ENCODE measurements at regions not wholly inside any gene's neighbourhood (a gene's known extent, or its start where the extent isn't known, plus 50 kb on each side); places are given as distances from the start of the nearest gene placed in this dataset.
A peak's percentile ranks its signal among the peaks of the same experiment; 100 is the strongest.

DNA sequence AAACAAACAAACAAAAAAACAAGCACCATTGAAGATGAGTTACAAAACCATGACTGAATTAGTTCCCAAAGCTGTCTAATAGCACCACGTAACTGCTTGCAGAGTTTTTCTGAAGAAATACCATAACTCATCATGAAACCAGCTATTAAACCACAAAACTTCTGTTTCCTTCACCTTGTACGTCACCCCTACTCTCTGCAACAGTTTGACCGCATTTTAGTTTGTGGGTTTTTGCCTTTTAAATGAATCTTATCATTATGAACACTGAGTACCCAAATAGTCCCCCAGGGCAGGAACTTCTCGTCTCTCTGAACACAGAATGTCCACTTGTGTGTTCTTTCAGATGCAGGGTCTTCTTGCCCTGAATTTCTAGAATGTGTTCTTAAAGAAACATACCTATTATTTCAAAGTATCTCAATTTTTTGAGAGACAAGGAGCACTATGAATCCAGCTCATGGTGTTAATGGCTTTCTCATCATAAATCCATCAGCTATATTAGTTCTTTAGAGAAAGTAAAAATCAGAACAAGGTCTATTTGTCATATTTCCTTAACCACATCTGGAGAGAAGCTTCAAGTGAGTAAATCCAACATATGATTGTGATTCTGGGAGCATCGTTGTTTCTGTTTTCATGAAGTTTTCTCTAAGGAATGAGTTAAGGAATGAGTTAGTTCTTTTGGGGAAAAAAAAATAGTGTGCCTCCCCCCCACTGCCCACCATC is 210.6 kb downstream of the AUH start:
- POLR2A ChIA-PET (ENCODE audit: partially characterized antibody), result interaction anchor here (0.6 to 2.0 kb wide), 7 partner anchors 14 to 51 kb away, joined by 3 to 7 read pairs (median 3); no protein-coding TSS in a partner anchor
- H3K9me3 ChIP-seq (ENCODE audit: control insufficient read depth in 1 of 2, low read length in 2 of 2), result no peaks in the 10 kb centered on the region
- no peaks in the 10 kb centered on the region for H3K27me3 ChIP-seq (ENCODE audit: insufficient read depth, low read length)
- H3K4me1 Mint-ChIP-seq, result peaks cover 29 to 46% (median 37%) of the 10 kb centered on the region in 4 donors
- no peak overlapping the region for H3K27ac ChIP-seq (ENCODE audit: low read depth, low read length)
- H3K4me1 ChIP-seq (ENCODE audit: insufficient read depth, low read length), result peaks cover 23% of the 10 kb centered on the region
- H3K27ac Mint-ChIP-seq, result peak overlapping the region; percentile 37 to 87 (median 67)
- intact Hi-C loops (cut with micrococcal nuclease), result loop anchor here (1.0 to 2.0 kb wide), 2 partner anchors 42 to 50 kb away; no protein-coding TSS in a partner anchor
- H3K4me3 Mint-ChIP-seq, result peak overlapping the region in 7 of 8 donors; percentile 18 to 74 (median 62)
- peak; percentile 70 to 83 (median 78) for DNase-seq
- H3K4me3 ChIP-seq (ENCODE audit: low read length in 2 of 2), result peak overlapping the region in 1 of 2 donors; percentile 18
- H3K36me3 Mint-ChIP-seq, result peaks cover 0 to 5% of the 10 kb centered on the region in 2 donors
- CTCF ChIA-PET (ENCODE audit: partially characterized antibody), result interaction anchor here (0.8 to 2.6 kb wide), 3 partner anchors 11 to 51 kb away, joined by 3 to 6 read pairs (median 4); no protein-coding TSS in a partner anchor
- H3K9me3 Mint-ChIP-seq, result peaks cover 0 to 8% (median 0%) of the 10 kb centered on the region in 8 donors
- H3K36me3 ChIP-seq (ENCODE audit: insufficient read depth, low read length), result no peaks in the 10 kb centered on the region
- H3K27me3 Mint-ChIP-seq, result no peaks in the 10 kb centered on the region

DNA sequence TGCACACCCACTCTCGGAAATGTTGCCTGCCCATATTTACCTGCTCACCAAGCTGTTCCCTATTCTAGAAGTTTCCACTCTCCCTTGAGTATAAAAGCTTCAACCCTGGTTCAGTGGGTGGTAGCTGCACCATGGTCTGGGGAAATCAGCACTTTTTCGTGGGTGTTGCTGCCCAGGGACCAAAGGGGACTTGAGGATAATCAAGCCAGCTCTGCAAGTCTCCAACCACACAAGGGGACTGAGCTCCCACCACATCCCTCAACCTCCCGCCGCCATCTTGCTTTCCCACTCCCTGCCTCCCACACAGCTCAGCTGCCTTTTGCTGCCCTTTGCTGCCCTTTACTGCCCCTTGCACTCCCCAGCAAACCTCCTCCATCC is 210.0 kb downstream of the AUH start:
- no peaks in the 10 kb centered on the region for H3K27me3 Mint-ChIP-seq
- H3K27ac ChIP-seq (ENCODE audit: low read depth, low read length), result no peak overlapping the region
- H3K4me3 Mint-ChIP-seq, result peak overlapping the region in 6 of 8 donors; percentile 5 to 71 (median 46)
- peaks cover 0 to 5% of the 10 kb centered on the region in 2 donors for H3K36me3 Mint-ChIP-seq
- H3K27ac Mint-ChIP-seq, result peak overlapping the region in 4 of 7 donors; percentile 14 to 80 (median 59)
- no peak overlapping the region for H3K4me3 ChIP-seq (ENCODE audit: low read length in 2 of 2)
- H3K36me3 ChIP-seq (ENCODE audit: insufficient read depth, low read length), result no peaks in the 10 kb centered on the region
- ChIA-PET POLR2A (ENCODE audit: partially characterized antibody) (interaction anchor here (1.0 to 2.0 kb wide), 4 partner anchors 21 to 51 kb away, joined by 3 to 7 read pairs (median 5); no protein-coding TSS in a partner anchor), CTCF (ENCODE audit: partially characterized antibody) (interaction anchor here (0.8 to 2.6 kb wide), 3 partner anchors 12 to 51 kb away, joined by 3 to 6 read pairs (median 4); no protein-coding TSS in a partner anchor)
- H3K9me3 Mint-ChIP-seq, result peaks cover 0 to 8% (median 0%) of the 10 kb centered on the region in 8 donors
- no peak for DNase-seq
- H3K4me1 Mint-ChIP-seq, result peaks cover 29 to 46% (median 37%) of the 10 kb centered on the region in 4 donors
- intact Hi-C loops (cut with micrococcal nuclease), result loop anchor here (1.0 to 2.0 kb wide), 2 partner anchors 42 to 51 kb away; no protein-coding TSS in a partner anchor
- H3K27me3 ChIP-seq (ENCODE audit: insufficient read depth, low read length), result no peaks in the 10 kb centered on the region
- H3K4me1 ChIP-seq (ENCODE audit: insufficient read depth, low read length), result peaks cover 23% of the 10 kb centered on the region
- no peaks in the 10 kb centered on the region for H3K9me3 ChIP-seq (ENCODE audit: control insufficient read depth in 1 of 2, low read length in 2 of 2)

DNA sequence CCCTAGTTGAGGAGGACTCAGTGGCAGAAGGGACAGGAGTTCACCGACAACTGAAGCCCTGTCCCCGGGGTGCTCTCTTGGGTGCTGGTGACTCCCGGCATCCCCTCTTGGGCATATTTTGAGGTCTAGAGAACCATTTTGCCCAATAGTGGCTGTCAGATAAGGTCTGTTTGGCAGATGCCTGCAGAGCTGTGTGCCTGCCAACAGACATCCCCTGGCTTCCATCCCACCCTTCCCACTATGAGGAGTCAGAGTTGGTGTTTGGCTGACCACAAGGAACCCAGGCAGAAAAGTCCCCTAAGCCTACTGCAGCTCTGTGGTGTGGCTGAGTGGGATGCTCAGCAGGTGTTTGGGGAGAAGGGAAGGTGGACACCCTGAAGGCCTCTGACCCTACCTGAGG is 207.0 kb downstream of the AUH start:
- peaks cover 21 to 31% (median 26%) of the 10 kb centered on the region in 4 donors for H3K4me1 Mint-ChIP-seq

DNA sequence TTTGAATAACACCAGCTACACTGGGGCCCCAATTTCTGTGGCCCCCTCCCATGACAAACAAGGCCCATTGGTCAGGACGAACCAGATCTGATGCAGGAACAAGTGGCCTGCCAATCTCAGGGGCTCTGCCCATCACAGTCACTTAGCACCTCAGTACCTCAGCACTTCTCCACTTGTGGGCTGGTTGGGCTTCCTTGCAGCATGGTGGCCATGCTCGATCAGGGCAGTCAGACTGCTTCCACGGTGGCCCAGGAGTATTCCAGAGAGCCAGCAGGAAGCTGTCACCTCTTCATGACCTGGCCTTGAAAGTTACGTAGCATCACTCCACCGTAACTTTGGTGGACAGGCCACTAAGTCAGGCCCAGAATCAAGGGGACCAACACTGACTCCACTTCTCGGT is 206.5 kb downstream of the AUH start:
- CTCF ChIA-PET (ENCODE audit: partially characterized antibody), result no interaction called here
- POLR2A ChIA-PET (ENCODE audit: partially characterized antibody), result no interaction called here
- intact Hi-C loops (cut with micrococcal nuclease), result no loop called here
- H3K27me3 Mint-ChIP-seq, result no peaks in the 10 kb centered on the region
- no peak overlapping the region for H3K4me3 Mint-ChIP-seq
- Histone ChIP-seq H3K27me3 (ENCODE audit: insufficient read depth, low read length) (no peaks in the 10 kb centered on the region), H3K9me3 (ENCODE audit: control insufficient read depth in 1 of 2, low read length in 2 of 2) (no peaks in the 10 kb centered on the region), H3K4me3 (ENCODE audit: low read length in 2 of 2) (no peak overlapping the region), H3K36me3 (ENCODE audit: insufficient read depth, low read length) (no peaks in the 10 kb centered on the region), H3K4me1 (ENCODE audit: insufficient read depth, low read length) (peaks cover 21% of the 10 kb centered on the region), H3K27ac (ENCODE audit: low read depth, low read length) (no peak overlapping the region)
- H3K27ac Mint-ChIP-seq, result no peak overlapping the region
- H3K9me3 Mint-ChIP-seq, result peaks cover 0 to 5% (median 0%) of the 10 kb centered on the region in 8 donors
- H3K4me1 Mint-ChIP-seq, result peaks cover 21 to 29% (median 25%) of the 10 kb centered on the region in 4 donors
- DNase-seq, result no peak
- peaks cover 0 to 5% of the 10 kb centered on the region in 2 donors for H3K36me3 Mint-ChIP-seq

More for the DNA sequence above, 207.0 kb downstream of the AUH start:
- intact Hi-C loops (cut with micrococcal nuclease), result no loop called here
- Histone ChIP-seq H3K27ac (ENCODE audit: low read depth, low read length) (no peak overlapping the region), H3K27me3 (ENCODE audit: insufficient read depth, low read length) (no peaks in the 10 kb centered on the region), H3K9me3 (ENCODE audit: control insufficient read depth in 1 of 2, low read length in 2 of 2) (no peaks in the 10 kb centered on the region), H3K4me1 (ENCODE audit: insufficient read depth, low read length) (peaks cover 23% of the 10 kb centered on the region), H3K4me3 (ENCODE audit: low read length in 2 of 2) (no peak overlapping the region), H3K36me3 (ENCODE audit: insufficient read depth, low read length) (no peaks in the 10 kb centered on the region)
- CTCF ChIA-PET (ENCODE audit: partially characterized antibody), result no interaction called here
- H3K36me3 Mint-ChIP-seq, result peaks cover 0 to 5% of the 10 kb centered on the region in 2 donors
- H3K27me3 Mint-ChIP-seq, result no peaks in the 10 kb centered on the region
- POLR2A ChIA-PET (ENCODE audit: partially characterized antibody), result no interaction called here
- no peak overlapping the region for H3K4me3 Mint-ChIP-seq
- peak overlapping the region in 1 of 7 donors; percentile 8 for H3K27ac Mint-ChIP-seq
- no peak for DNase-seq
- H3K9me3 Mint-ChIP-seq, result peaks cover 0 to 5% (median 0%) of the 10 kb centered on the region in 8 donors

DNA sequence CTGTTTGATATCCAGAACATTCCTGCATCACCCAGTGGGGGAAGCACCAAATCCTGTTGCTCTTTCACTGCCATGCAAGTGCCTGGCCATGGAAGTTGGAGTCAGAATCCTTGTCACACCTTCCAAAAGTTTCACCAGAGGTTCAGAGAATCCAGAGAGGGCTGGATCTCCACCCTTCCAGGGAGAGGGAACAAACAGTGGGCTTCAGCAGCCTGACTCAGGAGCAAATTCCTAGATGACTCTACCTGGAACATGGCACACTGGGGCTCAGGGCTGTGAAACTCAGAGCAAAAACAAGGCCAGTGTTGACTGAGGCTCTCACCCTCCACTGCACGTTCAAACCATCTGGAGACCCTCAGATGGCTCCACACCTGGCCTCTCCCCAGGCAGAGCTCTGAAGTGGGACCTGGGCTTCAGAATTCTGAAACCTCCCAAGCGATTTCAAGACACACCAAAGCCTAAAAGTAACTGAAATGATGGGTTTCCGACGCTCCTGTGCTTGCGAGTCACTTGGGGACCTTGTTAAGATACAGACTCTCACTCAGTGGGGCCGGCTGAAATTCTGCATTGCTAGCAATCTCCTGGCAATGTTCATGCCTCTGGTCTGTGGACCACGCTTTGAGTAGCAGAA is 205.9 kb downstream of the AUH start:
- Mint-ChIP-seq H3K27me3 (no peaks in the 10 kb centered on the region), H3K9me3 (peaks cover 0 to 5% (median 0%) of the 10 kb centered on the region in 8 donors), H3K27ac (no peak overlapping the region), H3K4me1 (peaks cover 16 to 23% (median 19%) of the 10 kb centered on the region in 4 donors), H3K4me3 (no peak overlapping the region), H3K36me3 (peaks cover 0 to 5% of the 10 kb centered on the region in 2 donors)
- ChIA-PET POLR2A (ENCODE audit: partially characterized antibody) (no interaction called here), CTCF (ENCODE audit: partially characterized antibody) (no interaction called here)
- Histone ChIP-seq H3K4me3 (ENCODE audit: low read length in 2 of 2) (no peak overlapping the region), H3K27me3 (ENCODE audit: insufficient read depth, low read length) (no peaks in the 10 kb centered on the region), H3K9me3 (ENCODE audit: control insufficient read depth in 1 of 2, low read length in 2 of 2) (no peaks in the 10 kb centered on the region), H3K36me3 (ENCODE audit: insufficient read depth, low read length) (no peaks in the 10 kb centered on the region), H3K4me1 (ENCODE audit: insufficient read depth, low read length) (peaks cover 14% of the 10 kb centered on the region), H3K27ac (ENCODE audit: low read depth, low read length) (no peak overlapping the region)
- intact Hi-C loops (cut with micrococcal nuclease), result no loop called here
- no peak for DNase-seq

GRCh38 chr9:91156451-91157234 is 205.1 kb downstream of the AUH start:
- no peak for DNase-seq
- peaks cover 10% of the 10 kb centered on the region for H3K4me1 ChIP-seq (ENCODE audit: insufficient read depth, low read length)

More at GRCh38 chr9:91156451-91157234, 205.1 kb downstream of the AUH start:
- Mint-ChIP-seq H3K36me3 (peaks cover 0 to 5% of the 10 kb centered on the region in 2 donors), H3K9me3 (peaks cover 0 to 5% (median 0%) of the 10 kb centered on the region in 8 donors), H3K4me1 (peaks cover 8 to 22% (median 16%) of the 10 kb centered on the region in 4 donors), H3K27me3 (no peaks in the 10 kb centered on the region), H3K4me3 (no peak overlapping the region), H3K27ac (peak overlapping the region in 1 of 7 donors; percentile 72)
- H3K4me3 ChIP-seq (ENCODE audit: low read length in 2 of 2), result no peak overlapping the region
- H3K36me3 ChIP-seq (ENCODE audit: insufficient read depth, low read length), result no peaks in the 10 kb centered on the region
- CTCF ChIA-PET (ENCODE audit: partially characterized antibody), result no interaction called here
- no peaks in the 10 kb centered on the region for H3K27me3 ChIP-seq (ENCODE audit: insufficient read depth, low read length)
- H3K9me3 ChIP-seq (ENCODE audit: control insufficient read depth in 1 of 2, low read length in 2 of 2), result no peaks in the 10 kb centered on the region
- H3K27ac ChIP-seq (ENCODE audit: low read depth, low read length), result no peak overlapping the region
- POLR2A ChIA-PET (ENCODE audit: partially characterized antibody), result no interaction called here
- intact Hi-C loops (cut with micrococcal nuclease), result no loop called here
